ENCODE measurements at regions not wholly inside any gene's neighbourhood (a gene's known extent, or its start where the extent isn't known, plus 50 kb on each side); places are given as distances from the start of the nearest gene placed in this dataset.

GRCh38 chr9:71465392-71465791, 302.9 kb downstream of the CEMIP2 start:
- Mint-ChIP-seq H3K27ac (no peak overlapping the region), H3K4me3 (no peak overlapping the region), H3K36me3 (ENCODE audit: low read depth) (no peaks in the 10 kb centered on the region), H3K9me3 (no peaks in the 10 kb centered on the region), H3K4me1 (ENCODE audit: low read depth) (no peaks in the 10 kb centered on the region), H3K27me3 (ENCODE audit: insufficient read depth) (no peaks in the 10 kb centered on the region)
- no peak for TF ChIP-seq CTCF (IDR thresholded peaks at IDR 0.05)
- DNase-seq, result no peak

- H3K27me3 Mint-ChIP-seq (ENCODE audit: insufficient read depth), result no peaks in the 10 kb centered on the region
- H3K36me3 Mint-ChIP-seq (ENCODE audit: low read depth), result no peaks in the 10 kb centered on the region
- no peak for DNase-seq
- no peak overlapping the region for H3K27ac Mint-ChIP-seq
- TF ChIP-seq CTCF (IDR thresholded peaks at IDR 0.05), result no peak
- no peaks in the 10 kb centered on the region for H3K4me1 Mint-ChIP-seq (ENCODE audit: low read depth)
- H3K4me3 Mint-ChIP-seq, result no peak overlapping the region
- no peaks in the 10 kb centered on the region for H3K9me3 Mint-ChIP-seq
These were observed 309.2 kb downstream of the CEMIP2 start for GRCh38 chr9:71459082-71459481.

GRCh38 chr9:71446473-71447411, 321.6 kb downstream of the CEMIP2 start:
- peak; percentile 33; the same call in 1 of the 2 replicates for TF ChIP-seq CTCF (IDR thresholded peaks at IDR 0.05)
- peaks cover 19% of the 10 kb centered on the region; the same call in 1 of the 2 replicates for H3K27me3 Mint-ChIP-seq (ENCODE audit: insufficient read depth)
- H3K4me3 Mint-ChIP-seq, result peak overlapping the region; percentile 70
- H3K9me3 Mint-ChIP-seq, result no peaks in the 10 kb centered on the region
- peak; percentile 21 for DNase-seq
- H3K36me3 Mint-ChIP-seq (ENCODE audit: low read depth), result no peaks in the 10 kb centered on the region
- no peaks in the 10 kb centered on the region for H3K4me1 Mint-ChIP-seq (ENCODE audit: low read depth)
- no peak overlapping the region for H3K27ac Mint-ChIP-seq

- Mint-ChIP-seq H3K36me3 (ENCODE audit: low read depth) (no peaks in the 10 kb centered on the region), H3K27me3 (ENCODE audit: insufficient read depth) (peaks cover 18% of the 10 kb centered on the region; the same call in 1 of the 2 replicates), H3K9me3 (no peaks in the 10 kb centered on the region), H3K4me1 (ENCODE audit: low read depth) (no peaks in the 10 kb centered on the region), H3K4me3 (peak overlapping the region; percentile 70), H3K27ac (no peak overlapping the region)
- no peak for TF ChIP-seq CTCF (IDR thresholded peaks at IDR 0.05)
- no peak for DNase-seq
These were observed 322.2 kb downstream of the CEMIP2 start for GRCh38 chr9:71446106-71446472.

- Mint-ChIP-seq H3K27me3 (ENCODE audit: insufficient read depth) (peaks cover 12% of the 10 kb centered on the region; the same call in 1 of the 2 replicates), H3K9me3 (no peaks in the 10 kb centered on the region), H3K27ac (no peak overlapping the region), H3K36me3 (ENCODE audit: low read depth) (no peaks in the 10 kb centered on the region), H3K4me3 (no peak overlapping the region), H3K4me1 (ENCODE audit: low read depth) (no peaks in the 10 kb centered on the region)
- no peak for TF ChIP-seq CTCF (IDR thresholded peaks at IDR 0.05)
- DNase-seq, result no peak
These were observed 321.5 kb upstream of the TRPM3 start for GRCh38 chr9:71442937-71443336.

All from HFFc6 (cell line).